ENCODE measurements at regions not wholly inside any gene's neighbourhood (a gene's known extent, or its start where the extent isn't known, plus 50 kb on each side); places are given as distances from the start of the nearest gene placed in this dataset.

DNA sequence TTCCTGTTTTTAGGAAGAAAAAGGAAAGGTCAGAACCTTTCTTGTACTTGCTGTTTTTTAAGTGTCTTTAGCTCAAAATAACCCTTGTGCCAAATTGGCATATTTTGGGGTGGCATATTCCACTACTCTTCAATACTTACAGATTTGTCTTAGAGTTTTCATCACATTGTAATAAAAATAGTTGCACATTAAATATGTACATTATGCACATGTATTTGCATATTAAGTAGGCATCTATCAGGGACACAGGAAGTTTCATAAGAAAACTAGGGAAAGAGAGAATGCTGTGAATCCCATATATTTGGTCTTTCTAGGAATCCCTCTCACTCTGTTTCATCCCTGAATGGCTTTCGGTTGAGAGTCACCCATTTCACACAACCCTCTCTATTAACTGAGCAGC, 139.6 kb downstream of the LARP7 start:
- TF ChIP-seq POLR2A (IDR thresholded peaks at IDR 0.05): no peak
- TF ChIP-seq, protein P1, sequence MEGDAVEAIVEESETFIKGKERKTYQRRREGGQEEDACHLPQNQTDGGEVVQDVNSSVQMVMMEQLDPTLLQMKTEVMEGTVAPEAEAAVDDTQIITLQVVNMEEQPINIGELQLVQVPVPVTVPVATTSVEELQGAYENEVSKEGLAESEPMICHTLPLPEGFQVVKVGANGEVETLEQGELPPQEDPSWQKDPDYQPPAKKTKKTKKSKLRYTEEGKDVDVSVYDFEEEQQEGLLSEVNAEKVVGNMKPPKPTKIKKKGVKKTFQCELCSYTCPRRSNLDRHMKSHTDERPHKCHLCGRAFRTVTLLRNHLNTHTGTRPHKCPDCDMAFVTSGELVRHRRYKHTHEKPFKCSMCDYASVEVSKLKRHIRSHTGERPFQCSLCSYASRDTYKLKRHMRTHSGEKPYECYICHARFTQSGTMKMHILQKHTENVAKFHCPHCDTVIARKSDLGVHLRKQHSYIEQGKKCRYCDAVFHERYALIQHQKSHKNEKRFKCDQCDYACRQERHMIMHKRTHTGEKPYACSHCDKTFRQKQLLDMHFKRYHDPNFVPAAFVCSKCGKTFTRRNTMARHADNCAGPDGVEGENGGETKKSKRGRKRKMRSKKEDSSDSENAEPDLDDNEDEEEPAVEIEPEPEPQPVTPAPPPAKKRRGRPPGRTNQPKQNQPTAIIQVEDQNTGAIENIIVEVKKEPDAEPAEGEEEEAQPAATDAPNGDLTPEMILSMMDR (IDR thresholded peaks at IDR 0.05): no peak
